DMS79 (cell line): ENCODE measurements at regions not wholly inside any gene's neighbourhood (a gene's known extent, or its start where the extent isn't known, plus 50 kb on each side); places are given as distances from the start of the nearest gene placed in this dataset.

Experiments used
- DNase-seq: peaks from one replicate; lab custom pipeline; 2025; lab: John Stamatoyannopoulos, UW

- no peak for DNase-seq
Observed at GRCh38 chr16:86868786-86869185, 290.4 kb downstream of the FOXL1 start.

- no peak for DNase-seq
Observed at GRCh38 chr16:86869288-86870022, 291.1 kb downstream of the FOXL1 start.

GRCh38 chr16:86870380-86870779, 292.0 kb downstream of the FOXL1 start:
- DNase-seq: no peak

- DNase-seq: no peak
Observed at GRCh38 chr16:86872131-86872530, 293.8 kb downstream of the FOXL1 start.

GRCh38 chr16:86872833-86873232, 294.5 kb downstream of the FOXL1 start:
- no peak for DNase-seq

GRCh38 chr16:86874141-86874540, 295.8 kb downstream of the FOXL1 start:
- no peak for DNase-seq

GRCh38 chr16:86876499-86876898, 298.1 kb downstream of the FOXL1 start:
- DNase-seq: no peak

GRCh38 chr16:86877108-86877507, 298.8 kb downstream of the FOXL1 start:
- DNase-seq: no peak

GRCh38 chr16:86877835-86878234, 299.5 kb downstream of the FOXL1 start:
- no peak for DNase-seq

GRCh38 chr16:86878236-86879080, 300.1 kb downstream of the FOXL1 start:
- DNase-seq: no peak

GRCh38 chr16:86879268-86879667, 300.9 kb downstream of the FOXL1 start:
- DNase-seq: no peak

GRCh38 chr16:86880316-86881117, 302.2 kb downstream of the FOXL1 start:
- no peak for DNase-seq

GRCh38 chr16:86881118-86881510, 302.8 kb downstream of the FOXL1 start:
- no peak for DNase-seq

- no peak for DNase-seq
Observed at GRCh38 chr16:86881861-86882273, 303.5 kb downstream of the FOXL1 start.

GRCh38 chr16:86882586-86883280, 304.4 kb downstream of the FOXL1 start:
- no peak for DNase-seq

- no peak for DNase-seq
Observed at GRCh38 chr16:86883583-86884389, 305.4 kb downstream of the FOXL1 start.

- no peak for DNase-seq
Observed at GRCh38 chr16:86884390-86884650, 306.0 kb downstream of the FOXL1 start.

- no peak for DNase-seq
Observed at GRCh38 chr16:86885139-86885538, 306.8 kb downstream of the FOXL1 start.

- DNase-seq: no peak
Observed at GRCh38 chr16:86886651-86887050, 308.3 kb downstream of the FOXL1 start.

GRCh38 chr16:86887416-86887815, 309.1 kb downstream of the FOXL1 start:
- no peak for DNase-seq
